ENCODE measurements at regions not wholly inside any gene's neighbourhood (a gene's known extent, or its start where the extent isn't known, plus 50 kb on each side); places are given as distances from the start of the nearest gene placed in this dataset.

DNA sequence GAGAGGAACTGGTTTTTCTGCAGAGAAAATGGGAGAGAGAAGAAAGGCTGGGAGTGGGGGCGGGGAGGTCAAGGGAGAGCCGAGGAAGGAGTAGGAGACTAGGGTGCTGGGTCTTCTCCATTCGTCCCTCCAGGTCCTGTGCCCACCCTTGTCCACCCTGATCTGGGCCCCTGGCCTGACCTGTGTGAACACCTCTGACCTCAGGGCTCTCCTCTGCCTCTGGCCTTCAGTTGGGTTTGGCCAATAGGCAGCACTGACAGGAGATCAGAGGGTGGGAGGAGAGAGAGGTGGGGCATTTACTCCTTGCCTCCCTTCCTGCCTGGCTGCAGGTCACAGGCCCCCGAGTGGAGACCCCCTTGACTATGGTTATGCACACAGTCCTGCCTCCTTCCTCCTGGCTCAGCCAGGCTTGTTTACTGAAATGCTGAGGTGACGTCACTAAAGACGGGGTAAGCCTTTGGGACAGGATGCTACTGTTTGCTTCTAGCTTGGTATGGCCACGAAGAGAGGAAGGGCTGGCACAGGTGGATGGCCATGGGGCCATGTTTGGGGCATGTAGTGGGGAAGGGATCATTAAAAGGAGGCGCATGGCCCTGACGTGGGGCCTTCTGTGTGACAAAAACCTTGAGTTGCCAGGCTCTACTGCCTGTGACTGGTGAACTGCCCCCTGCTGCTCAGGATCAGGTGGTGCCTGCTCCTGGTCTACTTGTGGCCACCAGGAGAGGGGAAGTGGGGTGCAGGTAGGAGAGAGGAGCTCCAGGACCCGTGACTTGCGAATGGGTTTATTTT is 248.7 kb upstream of the CSF3R start:
- no peak overlapping the region for H4K5ac ChIP-seq (ENCODE audit: low read depth, low read length)
- no peak overlapping the region for H2AFZ ChIP-seq (replicated peaks; ENCODE audit: low read length, poor library complexity)
- no peak for DNase-seq
- H3K56ac ChIP-seq (ENCODE audit: extremely low read depth, insufficient read depth, low read length), result no peak overlapping the region
- H2BK120ac ChIP-seq (ENCODE audit: low read depth, low read length), result no peak overlapping the region
- no peak overlapping the region for H2BK20ac ChIP-seq (ENCODE audit: low read depth, low read length)
- POLR2A ChIA-PET (ENCODE audit: unreplicated experiment), result no interaction called here
- H4K20me1 ChIP-seq (ENCODE audit: insufficient read depth, low read length), result no peaks in the 10 kb centered on the region
- ATAC-seq (ENCODE audit: low read depth), result no peak
- no peak overlapping the region for H2BK5ac ChIP-seq (ENCODE audit: low read depth, low read length, poor library complexity, severe bottlenecking)
- H3K79me1 ChIP-seq (ENCODE audit: low read depth in 1 of 2, low read length in 2 of 2), result no peaks in the 10 kb centered on the region
- H3K4me1 ChIP-seq (ENCODE audit: control insufficient read depth, insufficient read depth, low read length), result no peaks in the 10 kb centered on the region
- H3K9me1 ChIP-seq (ENCODE audit: insufficient read depth, low read length), result no peaks in the 10 kb centered on the region
- dilution Hi-C loops (cut with HindIII; ENCODE audit: low sequenced_read_pairs, unreplicated experiment) (no loop called here), in situ Hi-C loops (cut with MboI; ENCODE audit: low sequenced_read_pairs) (no loop called here), intact Hi-C loops (cut with micrococcal nuclease) (no loop called here)
- no peak overlapping the region for H3K4me2 ChIP-seq (ENCODE audit: low read depth, low read length)
- no peak overlapping the region for H3K4me3 ChIP-seq (ENCODE audit: insufficient read depth, low read depth, low read length)
- CTCF ChIA-PET, result no interaction called here
- H3K18ac ChIP-seq (ENCODE audit: low read depth, low read length), result no peak overlapping the region
- no peak overlapping the region for H3K9ac ChIP-seq (ENCODE audit: low read depth, low read length)
- no TSS peak for BruUV-seq (replicated peaks)
- TF ChIP-seq NFE2L2 (IDR thresholded peaks at IDR 0.05; ENCODE audit: low read depth, low read length) (no peak), MXI1 (IDR thresholded peaks at IDR 0.05; ENCODE audit: borderline replicate concordance, low read depth, low read length) (no peak)
- H3K36me3 ChIP-seq (ENCODE audit: control insufficient read depth, insufficient read depth, low read length), result no peaks in the 10 kb centered on the region
- H3K27me3 ChIP-seq (ENCODE audit: control insufficient read depth, insufficient read depth, low read length), result peaks cover 3% of the 10 kb centered on the region; the same call in 1 of the 2 replicates
- H3K23ac ChIP-seq (ENCODE audit: low read depth, low read length), result no peak overlapping the region
- no peak overlapping the region for H2BK15ac ChIP-seq (ENCODE audit: low read depth, low read length)
- H2AK9ac ChIP-seq (replicated peaks; ENCODE audit: low read depth, low read length, poor library complexity), result no peak overlapping the region
- H3K27ac ChIP-seq (ENCODE audit: insufficient read depth, low read length), result no peak overlapping the region
- H4K91ac ChIP-seq (ENCODE audit: insufficient read depth, low read depth, low read length), result no peak overlapping the region
- no peak overlapping the region for H3K4ac ChIP-seq (ENCODE audit: low read depth, low read length)
- no peak overlapping the region for H4K8ac ChIP-seq (ENCODE audit: low read depth in 2 of 2, low read length in 2 of 2)
- H3K9me3 ChIP-seq (ENCODE audit: control insufficient read depth, insufficient read depth, low read length), result no peaks in the 10 kb centered on the region
- H2AK5ac ChIP-seq (ENCODE audit: low read depth, low read length), result no peak overlapping the region
- WGBS, 2 experiments (ENCODE audit: extremely low coverage in 2 of 2, insufficient read length in 1 of 2), result 55% methylated on average over 4 of the region's 11 CpGs; no CpG with 5 or more reads in 1 of the 2 experiments
- no peak overlapping the region for H3K14ac ChIP-seq (replicated peaks; ENCODE audit: low read depth, low read length)

Data from IMR-90 (cell line).